ENCODE measurements at regions not wholly inside any gene's neighbourhood (a gene's known extent, or its start where the extent isn't known, plus 50 kb on each side); places are given as distances from the start of the nearest gene placed in this dataset.

GRCh38 chr18:38634117-38634516, 1068.5 kb upstream of the CELF4 start:
- Mint-ChIP-seq H3K27me3 (ENCODE audit: insufficient read depth, unreplicated experiment) (no peaks in the 10 kb centered on the region), H3K4me3 (ENCODE audit: unreplicated experiment) (no peak overlapping the region), H3K9me3 (ENCODE audit: unreplicated experiment) (peaks cover 11% of the 10 kb centered on the region), H3K36me3 (ENCODE audit: insufficient read depth, unreplicated experiment) (no peaks in the 10 kb centered on the region), H3K27ac (ENCODE audit: low read depth, unreplicated experiment) (no peak overlapping the region), H3K4me1 (ENCODE audit: insufficient read depth, unreplicated experiment) (no peaks in the 10 kb centered on the region)
- intact Hi-C loops (cut with micrococcal nuclease) = no loop called here
- no peak for TF ChIP-seq CTCF (IDR thresholded peaks at IDR 0.05; ENCODE audit: unreplicated experiment)
- no peak for DNase-seq (ENCODE audit: unreplicated experiment)
- POLR2A ChIA-PET = no interaction called here
- CTCF ChIA-PET = no interaction called here
- no TSS peak for BruUV-seq (replicated peaks)

- no peaks in the 10 kb centered on the region for H3K4me1 Mint-ChIP-seq (ENCODE audit: insufficient read depth, unreplicated experiment)
- no peak for TF ChIP-seq CTCF (IDR thresholded peaks at IDR 0.05; ENCODE audit: unreplicated experiment)
- H3K4me3 Mint-ChIP-seq (ENCODE audit: unreplicated experiment) = no peak overlapping the region
- intact Hi-C loops (cut with micrococcal nuclease) = no loop called here
- H3K36me3 Mint-ChIP-seq (ENCODE audit: insufficient read depth, unreplicated experiment) = no peaks in the 10 kb centered on the region
- ChIA-PET POLR2A (no interaction called here), CTCF (no interaction called here)
- H3K27me3 Mint-ChIP-seq (ENCODE audit: insufficient read depth, unreplicated experiment) = no peaks in the 10 kb centered on the region
- BruUV-seq (replicated peaks) = no TSS peak
- DNase-seq (ENCODE audit: unreplicated experiment) = no peak
- no peak overlapping the region for H3K27ac Mint-ChIP-seq (ENCODE audit: low read depth, unreplicated experiment)
- peaks cover 3% of the 10 kb centered on the region for H3K9me3 Mint-ChIP-seq (ENCODE audit: unreplicated experiment)
Observed at GRCh38 chr18:38633333-38633732, 1067.7 kb upstream of the CELF4 start.

GRCh38 chr18:38619129-38619528, 1053.5 kb upstream of the CELF4 start:
- ChIA-PET POLR2A (interaction anchor here (0.5 to 0.7 kb wide), 2 partner anchors 19 to 639 kb away, joined by 3 to 4 read pairs; no protein-coding TSS in a partner anchor), CTCF (no interaction called here)
- intact Hi-C loops (cut with micrococcal nuclease) = no loop called here
- no TSS peak for BruUV-seq (replicated peaks)
- Mint-ChIP-seq H3K27ac (ENCODE audit: low read depth, unreplicated experiment) (no peak overlapping the region), H3K27me3 (ENCODE audit: insufficient read depth, unreplicated experiment) (no peaks in the 10 kb centered on the region), H3K9me3 (ENCODE audit: unreplicated experiment) (no peaks in the 10 kb centered on the region), H3K36me3 (ENCODE audit: insufficient read depth, unreplicated experiment) (no peaks in the 10 kb centered on the region), H3K4me1 (ENCODE audit: insufficient read depth, unreplicated experiment) (no peaks in the 10 kb centered on the region), H3K4me3 (ENCODE audit: unreplicated experiment) (no peak overlapping the region)
- TF ChIP-seq CTCF (IDR thresholded peaks at IDR 0.05; ENCODE audit: unreplicated experiment) = no peak
- no peak for DNase-seq (ENCODE audit: unreplicated experiment)

GRCh38 chr18:38616306-38616705, 1050.7 kb upstream of the CELF4 start:
- Mint-ChIP-seq H3K9me3 (ENCODE audit: unreplicated experiment) (no peaks in the 10 kb centered on the region), H3K4me3 (ENCODE audit: unreplicated experiment) (no peak overlapping the region), H3K27ac (ENCODE audit: low read depth, unreplicated experiment) (no peak overlapping the region), H3K36me3 (ENCODE audit: insufficient read depth, unreplicated experiment) (no peaks in the 10 kb centered on the region), H3K4me1 (ENCODE audit: insufficient read depth, unreplicated experiment) (no peaks in the 10 kb centered on the region), H3K27me3 (ENCODE audit: insufficient read depth, unreplicated experiment) (no peaks in the 10 kb centered on the region)
- intact Hi-C loops (cut with micrococcal nuclease) = no loop called here
- ChIA-PET POLR2A (no interaction called here), CTCF (interaction anchor here (0.6 to 0.7 kb wide), 2 partner anchors 71 to 310 kb away, joined by 3 read pairs; no protein-coding TSS in a partner anchor)
- no peak for DNase-seq (ENCODE audit: unreplicated experiment)
- TF ChIP-seq CTCF (IDR thresholded peaks at IDR 0.05; ENCODE audit: unreplicated experiment) = no peak
- no TSS peak for BruUV-seq (replicated peaks)

Data from MCF 10A (cell line).